HepG2 (cell line): ENCODE measurements at regions not wholly inside any gene's neighbourhood (a gene's known extent, or its start where the extent isn't known, plus 50 kb on each side); places are given as distances from the start of the nearest gene placed in this dataset.

Experiments used
- CEBPB ChIP-seq: IDR thresholded peaks from 2 replicates; pipeline ENCODE4 v1.6.1; 2011; ENCODE audit warnings: low read depth, low read length, improper control_type of control experiment, borderline replicate concordance
- GABPA ChIP-seq, 2 experiments: IDR thresholded peaks; 2 replicates each; pipeline ENCODE4 v1.6.1; 2011 to 2016; ENCODE audit warnings: low read depth in 2 of 2, low read length in 1 of 2, missing biosample characterization in 1 of 2, missing genetic modification characterization in 1 of 2
- HDAC2 ChIP-seq: sonication (generic); formaldehyde crosslinking; IDR thresholded peaks from 2 replicates; pipeline ENCODE4 v1.4.0; 2020; ENCODE audit warnings: missing genetic modification reagents
- ZBTB2 ChIP-seq: sonication (generic); formaldehyde crosslinking; IDR thresholded peaks from 2 replicates; pipeline ENCODE4 v1.8.0; 2022; ENCODE audit warnings: low read depth, missing genetic modification reagents
- TF ChIP-seq, protein P1 (sequence below): sonication (generic); formaldehyde crosslinking; IDR thresholded peaks from 2 replicates; pipeline ENCODE4 v1.5.0; 2020; ENCODE audit warnings: mild to moderate bottlenecking, missing genetic modification reagents, moderate library complexity

GRCh38 chrX:56928546-56928945, 66.8 kb downstream of the SPIN3 start:
- TF ChIP-seq HDAC2 (CRISPR knock-in tag) (no peak), ZBTB2 (CRISPR knock-in tag) (no peak), GABPA (IDR thresholded peaks at IDR 0.05; ENCODE audit: low read depth, low read length) (no peak), GABPA (CRISPR knock-in tag; IDR thresholded peaks at IDR 0.05; ENCODE audit: low read depth) (no peak), CEBPB (no peak)
- TF ChIP-seq, protein P1, sequence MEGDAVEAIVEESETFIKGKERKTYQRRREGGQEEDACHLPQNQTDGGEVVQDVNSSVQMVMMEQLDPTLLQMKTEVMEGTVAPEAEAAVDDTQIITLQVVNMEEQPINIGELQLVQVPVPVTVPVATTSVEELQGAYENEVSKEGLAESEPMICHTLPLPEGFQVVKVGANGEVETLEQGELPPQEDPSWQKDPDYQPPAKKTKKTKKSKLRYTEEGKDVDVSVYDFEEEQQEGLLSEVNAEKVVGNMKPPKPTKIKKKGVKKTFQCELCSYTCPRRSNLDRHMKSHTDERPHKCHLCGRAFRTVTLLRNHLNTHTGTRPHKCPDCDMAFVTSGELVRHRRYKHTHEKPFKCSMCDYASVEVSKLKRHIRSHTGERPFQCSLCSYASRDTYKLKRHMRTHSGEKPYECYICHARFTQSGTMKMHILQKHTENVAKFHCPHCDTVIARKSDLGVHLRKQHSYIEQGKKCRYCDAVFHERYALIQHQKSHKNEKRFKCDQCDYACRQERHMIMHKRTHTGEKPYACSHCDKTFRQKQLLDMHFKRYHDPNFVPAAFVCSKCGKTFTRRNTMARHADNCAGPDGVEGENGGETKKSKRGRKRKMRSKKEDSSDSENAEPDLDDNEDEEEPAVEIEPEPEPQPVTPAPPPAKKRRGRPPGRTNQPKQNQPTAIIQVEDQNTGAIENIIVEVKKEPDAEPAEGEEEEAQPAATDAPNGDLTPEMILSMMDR (CRISPR knock-in tag): no peak
